Thyroid gland (tissue), 4 donors: ENCODE measurements at regions not wholly inside any gene's neighbourhood (a gene's known extent, or its start where the extent isn't known, plus 50 kb on each side); places are given as distances from the start of the nearest gene placed in this dataset.

ENCODE experiments used
- POLR2A ChIP-seq, 2 donors: fragments of 450-650 bp; IDR thresholded peaks; one replicate each; pipeline ENCODE4 v1.6.1; 2017; ENCODE audit warnings: antibody characterized with exemption in 2 of 2, mild to moderate bottlenecking in 2 of 2, moderate library complexity in 1 of 2
- TF ChIP-seq, protein P1 (sequence below), 6 experiments: fragments of 200-600 bp in 3 of 6; fragments of 450-650 bp in 3 of 6; sonication (generic) in 3 of 6; IDR thresholded peaks; one replicate each; pipeline ENCODE4 v1.5.1; 2016 to 2019; ENCODE audit warnings: antibody characterized with exemption in 6 of 6, mild to moderate bottlenecking in 2 of 6, inconsistent platforms in 1 of 6, moderate library complexity in 1 of 6

DNA sequence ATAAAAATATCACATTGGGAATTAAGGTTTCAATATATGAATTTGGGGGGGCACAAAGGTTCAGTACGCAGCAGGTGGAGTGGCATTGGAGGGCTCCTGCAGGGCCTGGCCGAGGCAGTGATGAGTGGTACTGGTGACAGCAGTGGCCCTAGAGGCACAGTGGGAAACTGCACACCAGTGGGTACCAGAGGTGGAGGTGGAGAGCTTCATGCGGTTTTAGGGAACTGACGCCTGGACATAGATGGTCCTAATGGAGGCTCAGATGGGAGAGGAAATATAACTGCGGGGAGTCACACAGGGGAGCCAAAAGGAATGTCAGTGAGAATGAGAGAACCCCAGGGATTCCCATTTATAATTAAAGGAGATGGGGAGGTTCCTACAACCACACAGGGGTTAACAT is 156.2 kb downstream of the COG6 start:
- TF ChIP-seq, protein P1, sequence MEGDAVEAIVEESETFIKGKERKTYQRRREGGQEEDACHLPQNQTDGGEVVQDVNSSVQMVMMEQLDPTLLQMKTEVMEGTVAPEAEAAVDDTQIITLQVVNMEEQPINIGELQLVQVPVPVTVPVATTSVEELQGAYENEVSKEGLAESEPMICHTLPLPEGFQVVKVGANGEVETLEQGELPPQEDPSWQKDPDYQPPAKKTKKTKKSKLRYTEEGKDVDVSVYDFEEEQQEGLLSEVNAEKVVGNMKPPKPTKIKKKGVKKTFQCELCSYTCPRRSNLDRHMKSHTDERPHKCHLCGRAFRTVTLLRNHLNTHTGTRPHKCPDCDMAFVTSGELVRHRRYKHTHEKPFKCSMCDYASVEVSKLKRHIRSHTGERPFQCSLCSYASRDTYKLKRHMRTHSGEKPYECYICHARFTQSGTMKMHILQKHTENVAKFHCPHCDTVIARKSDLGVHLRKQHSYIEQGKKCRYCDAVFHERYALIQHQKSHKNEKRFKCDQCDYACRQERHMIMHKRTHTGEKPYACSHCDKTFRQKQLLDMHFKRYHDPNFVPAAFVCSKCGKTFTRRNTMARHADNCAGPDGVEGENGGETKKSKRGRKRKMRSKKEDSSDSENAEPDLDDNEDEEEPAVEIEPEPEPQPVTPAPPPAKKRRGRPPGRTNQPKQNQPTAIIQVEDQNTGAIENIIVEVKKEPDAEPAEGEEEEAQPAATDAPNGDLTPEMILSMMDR (IDR thresholded peaks at IDR 0.05) = no peak
- no peak for TF ChIP-seq POLR2A (IDR thresholded peaks at IDR 0.05)
